Osteocyte (in vitro differentiated cells): ENCODE measurements at regions not wholly inside any gene's neighbourhood (a gene's known extent, or its start where the extent isn't known, plus 50 kb on each side); places are given as distances from the start of the nearest gene placed in this dataset.

Experiments
- DNase-seq: peaks from one replicate; pipeline ENCODE4 v3.0.0; 2021; ENCODE audit warnings: mixed read lengths; ENCODE audit not compliant: unreplicated experiment; ENCODE audit errors: extremely low spot score
- H3K27ac Mint-ChIP-seq: one replicate; pipeline ENCODE4 v1.8.0; 2021; ENCODE audit warnings: mild to moderate bottlenecking, mixed read lengths; ENCODE audit not compliant: unreplicated experiment
- H3K27me3 Mint-ChIP-seq: one replicate; pipeline ENCODE4 v1.8.0; 2021; ENCODE audit warnings: mixed read lengths; ENCODE audit not compliant: unreplicated experiment
- H3K36me3 Mint-ChIP-seq: one replicate; pipeline ENCODE4 v1.8.0; 2021; ENCODE audit warnings: mixed read lengths; ENCODE audit not compliant: unreplicated experiment
- H3K4me1 Mint-ChIP-seq: one replicate; pipeline ENCODE4 v1.8.0; 2021; ENCODE audit warnings: mixed read lengths; ENCODE audit not compliant: unreplicated experiment
- H3K4me3 Mint-ChIP-seq: one replicate; pipeline ENCODE4 v1.8.0; 2021; ENCODE audit warnings: mild to moderate bottlenecking, moderate library complexity, mixed read lengths; ENCODE audit not compliant: unreplicated experiment
- H3K9me3 Mint-ChIP-seq: one replicate; pipeline ENCODE4 v1.8.0; 2021; ENCODE audit warnings: mixed read lengths; ENCODE audit not compliant: unreplicated experiment
- TF ChIP-seq, protein P1 (sequence below): fragments of 200-600 bp; sonication (generic); IDR thresholded peaks from 2 replicates; pipeline ENCODE4 v1.5.0; 2021; ENCODE audit warnings: antibody characterized with exemption, mild to moderate bottlenecking, moderate library complexity

DNA sequence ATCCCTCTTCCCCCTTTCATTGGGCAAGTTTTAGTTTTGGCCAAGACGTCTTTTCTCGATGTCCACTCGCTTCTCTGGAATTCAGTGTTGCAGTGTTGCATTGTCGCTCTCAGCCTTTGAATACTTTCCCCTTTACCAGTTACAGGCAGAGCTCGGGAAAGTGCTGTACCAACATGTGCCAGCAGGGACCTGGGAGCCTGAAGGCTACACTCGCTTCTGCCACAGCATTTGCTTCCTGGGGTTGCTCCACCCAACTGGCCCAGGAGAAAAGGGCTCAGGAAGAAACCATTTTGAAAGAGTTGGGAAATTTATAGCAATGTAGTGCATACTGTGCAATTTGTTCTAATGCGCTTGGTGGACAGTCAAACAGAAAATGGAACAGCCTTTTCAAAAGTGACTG lies 78.6 kb downstream of the LINC00237 start:
- DNase-seq: no peak
- TF ChIP-seq, protein P1, sequence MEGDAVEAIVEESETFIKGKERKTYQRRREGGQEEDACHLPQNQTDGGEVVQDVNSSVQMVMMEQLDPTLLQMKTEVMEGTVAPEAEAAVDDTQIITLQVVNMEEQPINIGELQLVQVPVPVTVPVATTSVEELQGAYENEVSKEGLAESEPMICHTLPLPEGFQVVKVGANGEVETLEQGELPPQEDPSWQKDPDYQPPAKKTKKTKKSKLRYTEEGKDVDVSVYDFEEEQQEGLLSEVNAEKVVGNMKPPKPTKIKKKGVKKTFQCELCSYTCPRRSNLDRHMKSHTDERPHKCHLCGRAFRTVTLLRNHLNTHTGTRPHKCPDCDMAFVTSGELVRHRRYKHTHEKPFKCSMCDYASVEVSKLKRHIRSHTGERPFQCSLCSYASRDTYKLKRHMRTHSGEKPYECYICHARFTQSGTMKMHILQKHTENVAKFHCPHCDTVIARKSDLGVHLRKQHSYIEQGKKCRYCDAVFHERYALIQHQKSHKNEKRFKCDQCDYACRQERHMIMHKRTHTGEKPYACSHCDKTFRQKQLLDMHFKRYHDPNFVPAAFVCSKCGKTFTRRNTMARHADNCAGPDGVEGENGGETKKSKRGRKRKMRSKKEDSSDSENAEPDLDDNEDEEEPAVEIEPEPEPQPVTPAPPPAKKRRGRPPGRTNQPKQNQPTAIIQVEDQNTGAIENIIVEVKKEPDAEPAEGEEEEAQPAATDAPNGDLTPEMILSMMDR: no peak
- peaks cover 24% of the 10 kb centered on the region for H3K9me3 Mint-ChIP-seq
- no peaks in the 10 kb centered on the region for H3K36me3 Mint-ChIP-seq
- no peak overlapping the region for H3K4me3 Mint-ChIP-seq
- H3K27me3 Mint-ChIP-seq: no peaks in the 10 kb centered on the region
- H3K4me1 Mint-ChIP-seq: no peaks in the 10 kb centered on the region
- H3K27ac Mint-ChIP-seq: no peak overlapping the region

DNA sequence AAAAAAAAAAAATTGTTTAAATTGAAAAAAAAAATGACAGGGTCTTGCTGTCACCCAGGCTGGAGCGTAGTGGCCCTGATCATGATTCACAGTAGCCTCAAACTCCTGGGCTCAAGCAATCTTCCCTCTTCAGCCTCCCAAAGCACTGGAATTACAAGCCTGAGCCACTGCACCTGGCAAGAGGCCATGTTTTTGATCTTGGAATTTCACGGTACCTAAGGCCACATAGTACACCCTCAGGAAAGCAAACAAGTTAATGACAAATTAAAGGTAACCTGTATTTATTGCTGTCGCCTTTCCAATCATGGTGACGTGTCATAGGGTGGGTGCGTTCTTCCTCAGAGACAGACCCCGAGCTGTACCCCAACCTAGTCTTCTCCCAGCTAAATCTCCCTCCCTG lies 79.2 kb downstream of the LINC00237 start:
- TF ChIP-seq, protein P1: no peak
- Mint-ChIP-seq H3K27me3 (no peaks in the 10 kb centered on the region), H3K4me3 (no peak overlapping the region), H3K36me3 (no peaks in the 10 kb centered on the region), H3K4me1 (no peaks in the 10 kb centered on the region), H3K27ac (no peak overlapping the region), H3K9me3 (peaks cover 24% of the 10 kb centered on the region)
- DNase-seq: no peak

DNA sequence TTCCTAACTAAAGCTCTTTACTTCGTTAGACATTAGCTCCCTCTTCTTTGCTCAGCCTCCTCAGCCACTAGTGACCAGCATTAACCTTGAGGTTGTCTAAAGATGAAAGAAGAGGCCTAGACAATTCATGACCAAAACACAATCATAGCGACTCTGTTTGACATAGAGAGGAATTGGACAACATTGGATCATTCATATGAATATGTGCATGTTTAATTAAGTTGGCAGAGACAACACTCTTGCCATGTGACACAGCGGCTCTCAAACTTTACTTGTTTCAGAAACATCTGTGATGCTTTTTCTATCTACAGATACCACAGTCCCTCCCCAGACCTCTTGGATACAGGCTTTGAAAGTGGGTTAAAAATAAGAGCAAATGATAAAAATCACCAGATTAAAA lies 81.7 kb downstream of the LINC00237 start:
- H3K9me3 Mint-ChIP-seq: peaks cover 19% of the 10 kb centered on the region
- H3K4me3 Mint-ChIP-seq: no peak overlapping the region
- H3K27ac Mint-ChIP-seq: no peak overlapping the region

DNA sequence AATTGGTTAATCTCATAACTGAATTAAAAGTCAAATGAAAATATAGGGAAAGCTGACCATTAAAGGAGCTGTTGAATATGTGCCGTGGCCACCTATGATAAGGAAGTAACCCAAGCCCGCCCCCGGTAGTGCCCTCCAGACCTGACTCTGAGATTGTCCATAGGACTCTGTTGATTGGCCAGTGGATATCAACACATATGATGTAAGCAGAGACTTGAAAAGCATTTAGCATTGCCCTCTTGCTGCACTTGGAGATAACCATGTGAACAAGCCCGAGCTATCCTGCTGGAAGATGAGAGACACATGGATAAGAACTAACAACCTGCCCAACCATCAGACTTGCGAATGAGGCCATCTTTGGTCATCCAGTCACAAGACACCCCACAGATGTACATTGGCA lies 83.2 kb downstream of the LINC00237 start:
- TF ChIP-seq, protein P1: no peak
- Mint-ChIP-seq H3K4me3 (no peak overlapping the region), H3K9me3 (peaks cover 13% of the 10 kb centered on the region), H3K27ac (no peak overlapping the region), H3K4me1 (no peaks in the 10 kb centered on the region), H3K27me3 (no peaks in the 10 kb centered on the region), H3K36me3 (no peaks in the 10 kb centered on the region)
- no peak for DNase-seq

More for the DNA sequence above, 81.7 kb downstream of the LINC00237 start:
- no peaks in the 10 kb centered on the region for H3K27me3 Mint-ChIP-seq
- TF ChIP-seq, protein P1: no peak
- no peaks in the 10 kb centered on the region for H3K36me3 Mint-ChIP-seq
- H3K4me1 Mint-ChIP-seq: no peaks in the 10 kb centered on the region
- no peak for DNase-seq

DNA sequence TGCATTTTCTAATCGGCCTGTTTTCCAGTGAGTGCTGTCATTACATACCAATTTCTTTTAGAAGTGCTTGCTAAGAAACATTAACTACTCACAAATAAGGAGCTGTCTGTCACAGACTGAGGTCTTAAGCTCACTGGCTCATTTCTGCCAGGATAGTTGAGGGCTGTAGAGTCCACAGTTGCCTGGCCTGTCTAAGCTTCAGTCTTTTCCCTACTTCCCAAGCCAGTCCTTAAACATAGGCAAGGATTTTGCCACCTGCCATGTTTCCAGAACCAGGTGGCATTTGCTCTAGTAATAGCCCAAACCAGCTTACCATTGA lies 84.7 kb downstream of the LINC00237 start:
- no peaks in the 10 kb centered on the region for H3K27me3 Mint-ChIP-seq
- H3K4me3 Mint-ChIP-seq: no peak overlapping the region
- H3K4me1 Mint-ChIP-seq: no peaks in the 10 kb centered on the region
- no peak overlapping the region for H3K27ac Mint-ChIP-seq
- no peaks in the 10 kb centered on the region for H3K36me3 Mint-ChIP-seq
- H3K9me3 Mint-ChIP-seq: peaks cover 13% of the 10 kb centered on the region
- DNase-seq: no peak
- TF ChIP-seq, protein P1: no peak
